Right atrium auricular region (tissue), 2 donors: ENCODE measurements at regions not wholly inside any gene's neighbourhood (a gene's known extent, or its start where the extent isn't known, plus 50 kb on each side); places are given as distances from the start of the nearest gene placed in this dataset.

Source experiments
- DNase-seq: peaks from one replicate; pipeline ENCODE4 v3.0.0-alpha.2; 2019; ENCODE audit warnings: low spot score
- H3K27ac ChIP-seq, 2 donors: fragments of 200-600 bp; sonication (generic); 1 replicate in 1 of 2; 2 replicates in 1 of 2; pipeline ENCODE4 v1.5.1; 2016 to 2019
- H3K27me3 ChIP-seq, 2 donors: fragments of 200-600 bp; sonication (generic); one replicate each; pipeline versions ENCODE4 v1.5.1 to v1.6.0; 2017 to 2019
- H3K36me3 ChIP-seq: fragments of 200-600 bp; sonication (generic); one replicate; pipeline ENCODE4 v1.5.1; 2016
- H3K4me1 ChIP-seq, 2 donors: fragments of 200-600 bp; sonication (generic); one replicate each; pipeline versions ENCODE4 v1.5.1 to v1.6.0; 2017 to 2019
- H3K4me3 ChIP-seq, 2 donors: fragments of 200-600 bp; sonication (generic); 1 replicate in 1 of 2; 2 replicates in 1 of 2; pipeline ENCODE4 v1.5.1; 2017 to 2019; ENCODE audit warnings: mild to moderate bottlenecking in 1 of 2, moderate library complexity in 1 of 2
- H3K9me3 ChIP-seq, 2 donors: fragments of 200-600 bp; sonication (generic); one replicate each; pipeline ENCODE4 v1.5.1; 2019
- TF ChIP-seq, protein P1 (sequence below), 2 donors: fragments of 200-600 bp; sonication (generic); IDR thresholded peaks; one replicate each; pipeline ENCODE4 v1.5.1; 2019; ENCODE audit warnings: antibody characterized with exemption in 2 of 2

DNA sequence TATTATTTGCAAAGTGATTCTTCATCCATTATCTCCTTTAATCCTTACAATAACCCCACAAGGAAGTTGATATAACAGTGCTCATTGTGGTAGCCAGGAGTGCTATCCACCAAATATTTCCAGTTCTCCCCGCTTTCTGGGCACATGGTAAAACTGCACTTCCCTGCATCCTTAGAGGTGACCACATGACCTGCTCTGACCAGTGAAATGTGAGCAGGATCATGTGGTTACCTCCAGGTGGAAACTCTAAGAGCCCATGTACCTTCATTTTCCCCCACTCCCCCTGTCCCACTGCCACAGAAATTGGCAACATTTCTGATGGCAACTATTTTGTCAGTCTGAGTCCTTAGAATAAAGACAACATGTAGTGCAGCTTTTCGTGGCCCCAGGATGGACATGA lies 89.7 kb downstream of the MRPL46 start:
- no peaks in the 10 kb centered on the region for H3K9me3 ChIP-seq
- no peak overlapping the region for H3K27ac ChIP-seq
- no peaks in the 10 kb centered on the region for H3K36me3 ChIP-seq
- no peaks in the 10 kb centered on the region for H3K27me3 ChIP-seq
- TF ChIP-seq, protein P1, sequence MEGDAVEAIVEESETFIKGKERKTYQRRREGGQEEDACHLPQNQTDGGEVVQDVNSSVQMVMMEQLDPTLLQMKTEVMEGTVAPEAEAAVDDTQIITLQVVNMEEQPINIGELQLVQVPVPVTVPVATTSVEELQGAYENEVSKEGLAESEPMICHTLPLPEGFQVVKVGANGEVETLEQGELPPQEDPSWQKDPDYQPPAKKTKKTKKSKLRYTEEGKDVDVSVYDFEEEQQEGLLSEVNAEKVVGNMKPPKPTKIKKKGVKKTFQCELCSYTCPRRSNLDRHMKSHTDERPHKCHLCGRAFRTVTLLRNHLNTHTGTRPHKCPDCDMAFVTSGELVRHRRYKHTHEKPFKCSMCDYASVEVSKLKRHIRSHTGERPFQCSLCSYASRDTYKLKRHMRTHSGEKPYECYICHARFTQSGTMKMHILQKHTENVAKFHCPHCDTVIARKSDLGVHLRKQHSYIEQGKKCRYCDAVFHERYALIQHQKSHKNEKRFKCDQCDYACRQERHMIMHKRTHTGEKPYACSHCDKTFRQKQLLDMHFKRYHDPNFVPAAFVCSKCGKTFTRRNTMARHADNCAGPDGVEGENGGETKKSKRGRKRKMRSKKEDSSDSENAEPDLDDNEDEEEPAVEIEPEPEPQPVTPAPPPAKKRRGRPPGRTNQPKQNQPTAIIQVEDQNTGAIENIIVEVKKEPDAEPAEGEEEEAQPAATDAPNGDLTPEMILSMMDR (IDR thresholded peaks at IDR 0.05) = no peak
- H3K4me3 ChIP-seq = no peak overlapping the region
- H3K4me1 ChIP-seq = peaks cover 0 to 2% of the 10 kb centered on the region in 2 donors
- DNase-seq = no peak

DNA sequence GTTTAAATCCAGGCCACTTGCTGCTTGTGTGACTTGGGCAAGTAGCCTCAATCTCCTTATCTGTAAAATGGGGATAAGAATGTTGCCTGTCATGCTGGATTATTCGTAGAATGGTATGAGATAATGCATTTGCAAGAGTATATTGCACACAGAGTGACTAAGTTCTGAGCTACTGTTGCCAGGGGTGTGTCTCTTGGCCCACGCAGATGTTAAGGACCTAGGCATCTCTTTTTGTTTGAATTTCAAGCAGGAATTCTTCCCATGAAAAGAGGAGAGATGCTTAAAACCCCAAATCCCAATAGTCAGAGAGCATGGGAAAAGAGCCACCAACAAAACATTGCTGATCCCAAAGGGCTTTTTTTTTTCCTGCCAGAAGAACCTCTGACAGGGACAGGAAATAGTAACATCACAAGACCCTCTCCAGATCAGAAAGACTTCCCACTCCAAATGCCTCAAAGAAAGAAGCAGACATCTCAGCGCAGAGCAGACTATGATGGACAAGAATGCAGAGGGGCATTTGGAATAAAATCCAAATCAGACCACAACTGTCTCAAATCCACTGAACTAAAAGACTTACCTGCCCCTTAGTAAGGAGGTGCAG lies 90.5 kb downstream of the MRPL46 start:
- Histone ChIP-seq H3K27ac (no peak overlapping the region), H3K27me3 (no peaks in the 10 kb centered on the region), H3K9me3 (no peaks in the 10 kb centered on the region), H3K4me3 (no peak overlapping the region), H3K36me3 (no peaks in the 10 kb centered on the region), H3K4me1 (no peaks in the 10 kb centered on the region)
- DNase-seq = peak; percentile 1
- TF ChIP-seq, protein P1 (IDR thresholded peaks at IDR 0.05) = no peak

DNA sequence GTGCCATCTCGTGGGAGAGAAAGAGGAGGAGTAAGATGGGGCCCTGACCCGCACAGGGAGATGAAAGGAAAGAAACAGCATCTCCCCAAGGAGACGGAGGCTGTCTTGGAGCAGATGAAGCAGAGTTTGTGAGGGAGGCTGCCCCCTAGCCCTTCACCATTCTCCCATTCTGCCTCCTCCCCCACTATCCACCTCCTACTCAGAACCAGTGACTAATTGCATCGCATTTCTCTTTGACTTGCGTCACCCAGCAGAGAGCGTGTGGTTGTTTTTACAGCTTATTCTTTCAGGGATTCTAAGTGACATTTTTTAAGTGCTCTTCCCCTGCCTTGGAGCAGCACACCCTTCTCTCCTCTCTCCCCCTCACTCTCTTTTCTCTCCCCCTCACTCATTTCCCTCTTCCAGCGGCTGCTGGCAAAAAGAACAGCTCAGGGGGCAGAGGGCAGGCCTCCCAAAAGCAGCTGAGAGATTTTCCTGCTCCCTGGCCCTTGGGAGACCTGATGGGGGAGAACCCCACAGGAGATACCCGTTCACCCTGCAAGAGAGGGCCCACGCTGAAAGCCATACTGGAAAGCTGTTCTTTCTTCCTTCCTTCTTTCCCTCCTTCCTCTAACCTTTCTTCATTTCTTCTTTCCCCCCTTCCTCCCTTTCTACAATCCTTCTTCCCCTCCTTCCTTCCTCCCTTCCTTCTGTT lies 91.8 kb downstream of the MRPL46 start:
- H3K9me3 ChIP-seq = no peaks in the 10 kb centered on the region
- H3K4me3 ChIP-seq = no peak overlapping the region
- H3K27me3 ChIP-seq = no peaks in the 10 kb centered on the region
- H3K27ac ChIP-seq = no peak overlapping the region
- no peaks in the 10 kb centered on the region for H3K4me1 ChIP-seq
- TF ChIP-seq, protein P1 (IDR thresholded peaks at IDR 0.05) = no peak
- H3K36me3 ChIP-seq = no peaks in the 10 kb centered on the region
- DNase-seq = no peak

DNA sequence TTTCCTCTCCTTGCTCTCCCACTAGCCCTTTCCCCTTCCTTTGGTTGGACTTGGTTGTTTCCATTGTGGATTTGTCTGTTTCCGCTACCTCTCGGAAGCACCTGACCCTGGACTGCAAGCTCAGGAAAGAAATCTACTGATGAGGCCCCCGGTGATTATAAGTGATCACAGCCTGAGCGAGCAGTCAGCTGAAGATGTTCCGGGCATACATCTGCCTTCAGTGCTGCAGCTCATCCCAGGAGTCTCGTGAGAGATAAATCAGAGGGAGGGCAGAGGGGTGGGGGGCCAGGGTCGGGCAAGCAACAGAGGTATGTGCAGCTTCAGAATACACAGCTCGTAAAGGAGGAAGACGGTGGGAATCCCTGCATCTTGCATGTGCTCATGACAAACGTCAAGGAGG lies 102.1 kb downstream of the MRPL46 start:
- Histone ChIP-seq H3K27ac (no peak overlapping the region), H3K4me1 (no peaks in the 10 kb centered on the region), H3K27me3 (no peaks in the 10 kb centered on the region), H3K36me3 (no peaks in the 10 kb centered on the region), H3K9me3 (no peaks in the 10 kb centered on the region), H3K4me3 (no peak overlapping the region)
- DNase-seq = no peak
- TF ChIP-seq, protein P1 (IDR thresholded peaks at IDR 0.05) = no peak

DNA sequence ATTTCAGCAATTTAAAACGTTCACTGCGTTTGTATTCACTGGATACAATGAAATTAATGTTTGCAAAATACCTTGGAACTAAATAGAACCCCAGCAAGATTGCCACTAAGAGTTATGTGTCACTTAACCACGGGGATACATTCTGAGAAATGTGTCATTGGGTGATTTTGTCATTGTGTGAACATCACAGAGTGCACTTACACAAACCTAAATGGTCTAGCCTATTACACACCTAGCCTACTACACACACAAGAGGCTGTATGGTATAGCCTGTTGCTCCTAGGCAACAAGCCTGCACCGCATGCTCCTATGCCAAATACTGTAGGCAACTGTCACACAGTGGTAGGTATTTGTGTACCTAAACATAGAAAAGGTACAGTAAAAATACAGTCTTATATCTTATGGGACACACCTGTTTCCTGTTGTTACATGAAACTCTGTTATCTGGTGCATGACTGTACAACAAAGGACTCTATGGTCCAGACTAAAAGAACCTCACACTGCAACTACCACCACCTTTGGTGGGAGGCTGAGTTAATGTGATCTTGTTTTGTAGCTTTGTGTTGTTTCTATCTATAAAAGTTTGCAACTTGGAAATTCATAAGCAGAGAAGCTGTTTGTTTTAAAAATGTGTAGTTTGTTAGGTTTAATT lies 92.2 kb upstream of the NTRK3 start:
- Histone ChIP-seq H3K4me1 (no peaks in the 10 kb centered on the region), H3K36me3 (no peaks in the 10 kb centered on the region), H3K27me3 (no peaks in the 10 kb centered on the region), H3K4me3 (no peak overlapping the region), H3K9me3 (peaks cover 0 to 15% of the 10 kb centered on the region in 2 donors), H3K27ac (no peak overlapping the region)
- DNase-seq = no peak
- TF ChIP-seq, protein P1 (IDR thresholded peaks at IDR 0.05) = no peak
